Tibial nerve (tissue), 4 donors: ENCODE measurements at regions not wholly inside any gene's neighbourhood (a gene's known extent, or its start where the extent isn't known, plus 50 kb on each side); places are given as distances from the start of the nearest gene placed in this dataset.

Experiments
- CTCF ChIP-seq, 5 experiments: fragments of 200-600 bp in 3 of 5; fragments of 450-650 bp in 2 of 5; sonication (generic) in 3 of 5; IDR thresholded peaks; one replicate each; pipeline ENCODE4 v1.5.1; 2016 to 2019; ENCODE audit warnings: antibody characterized with exemption in 5 of 5, mild to moderate bottlenecking in 3 of 5, moderate library complexity in 2 of 5
- EP300 ChIP-seq, 2 donors: sonication (generic); formaldehyde crosslinking; IDR thresholded peaks; one replicate each; pipeline ENCODE4 v1.6.1; 2017; ENCODE audit warnings: antibody characterized with exemption in 2 of 2, mild to moderate bottlenecking in 1 of 2
- POLR2A ChIP-seq, 2 donors: fragments of 450-650 bp; IDR thresholded peaks; one replicate each; pipeline ENCODE4 v1.6.1; 2017; ENCODE audit warnings: antibody characterized with exemption in 2 of 2, mild to moderate bottlenecking in 2 of 2, moderate library complexity in 2 of 2

GRCh38 chr7:54831046-54831643, 72.1 kb upstream of the SEC61G start:
- TF ChIP-seq POLR2A (IDR thresholded peaks at IDR 0.05) (no peak), EP300 (IDR thresholded peaks at IDR 0.05) (no peak), CTCF (IDR thresholded peaks at IDR 0.05) (no peak)
